ENCODE measurements at regions not wholly inside any gene's neighbourhood (a gene's known extent, or its start where the extent isn't known, plus 50 kb on each side); places are given as distances from the start of the nearest gene placed in this dataset.

DNA sequence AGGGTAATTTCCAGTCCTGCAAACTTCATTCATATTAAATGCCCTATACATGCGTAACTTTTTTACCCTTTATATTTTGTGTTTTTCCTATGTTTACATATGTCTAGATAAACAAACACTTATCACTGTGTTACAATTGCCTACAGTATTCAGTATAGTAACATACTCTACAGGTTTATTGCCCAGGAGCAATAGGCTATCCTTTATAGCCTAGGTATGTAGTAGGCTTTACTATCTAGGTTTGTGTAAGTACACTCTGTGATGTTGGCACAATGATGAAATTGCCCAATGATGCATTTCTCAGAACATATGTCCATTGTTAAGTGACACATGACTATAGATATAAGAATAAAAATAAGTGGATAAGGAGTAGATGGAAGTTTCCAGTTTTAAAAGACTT lies 345.5 kb upstream of the C1orf87 start:
- H3K27ac Mint-ChIP-seq: no peak overlapping the region
- intact Hi-C loops (cut with micrococcal nuclease): no loop called here
- H3K27me3 Mint-ChIP-seq: no peaks in the 10 kb centered on the region
- ChIA-PET CTCF (interaction anchor here (0.6 kb wide), 1 partner anchor 431 kb away, joined by 4 read pairs; no protein-coding TSS in a partner anchor), POLR2A (no interaction called here)
- no peaks in the 10 kb centered on the region for H3K4me1 Mint-ChIP-seq
- H3K36me3 Mint-ChIP-seq (ENCODE audit: low read depth): no peaks in the 10 kb centered on the region
- DNase-seq: no peak
- ATAC-seq (ENCODE audit: low read depth): no peak
- TF ChIP-seq CTCF (IDR thresholded peaks at IDR 0.05): no peak
- no peak overlapping the region for H3K4me3 Mint-ChIP-seq
- no peaks in the 10 kb centered on the region for H3K9me3 Mint-ChIP-seq

DNA sequence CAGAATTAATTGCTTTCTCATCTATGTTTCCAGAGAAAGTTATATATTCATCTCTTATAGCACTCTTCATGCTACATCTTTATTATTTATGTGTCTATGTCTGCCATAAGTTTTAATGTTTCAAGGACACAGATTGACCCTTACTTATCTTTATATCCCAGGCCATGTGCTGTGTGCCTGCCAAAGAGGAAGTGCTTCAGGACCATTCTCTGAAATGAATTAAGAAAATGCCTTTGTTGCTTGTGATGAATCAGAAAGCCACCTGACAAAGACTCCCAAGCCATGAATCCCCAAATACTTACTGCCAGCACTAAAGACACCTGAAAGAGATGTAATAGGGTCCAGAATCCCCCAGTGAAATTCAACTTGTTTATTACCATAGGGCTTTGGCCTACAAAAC lies 342.1 kb upstream of the C1orf87 start:
- Mint-ChIP-seq H3K4me3 (no peak overlapping the region), H3K27ac (no peak overlapping the region), H3K27me3 (no peaks in the 10 kb centered on the region), H3K9me3 (no peaks in the 10 kb centered on the region), H3K36me3 (ENCODE audit: low read depth) (no peaks in the 10 kb centered on the region), H3K4me1 (no peaks in the 10 kb centered on the region)
- DNase-seq (no peak), ATAC-seq (ENCODE audit: low read depth) (no peak)
- intact Hi-C loops (cut with micrococcal nuclease): no loop called here
- TF ChIP-seq CTCF (IDR thresholded peaks at IDR 0.05): no peak
- ChIA-PET CTCF (no interaction called here), POLR2A (no interaction called here)

GRCh38 chr1:60413091-60413490 lies 339.5 kb upstream of the C1orf87 start:
- DNase-seq (no peak), ATAC-seq (ENCODE audit: low read depth) (no peak)
- H3K36me3 Mint-ChIP-seq (ENCODE audit: low read depth): no peaks in the 10 kb centered on the region
- no peaks in the 10 kb centered on the region for H3K9me3 Mint-ChIP-seq
- ChIA-PET POLR2A (no interaction called here), CTCF (no interaction called here)
- TF ChIP-seq CTCF (IDR thresholded peaks at IDR 0.05): no peak
- H3K4me1 Mint-ChIP-seq: no peaks in the 10 kb centered on the region
- H3K4me3 Mint-ChIP-seq: no peak overlapping the region
- intact Hi-C loops (cut with micrococcal nuclease): no loop called here
- no peak overlapping the region for H3K27ac Mint-ChIP-seq
- no peaks in the 10 kb centered on the region for H3K27me3 Mint-ChIP-seq

DNA sequence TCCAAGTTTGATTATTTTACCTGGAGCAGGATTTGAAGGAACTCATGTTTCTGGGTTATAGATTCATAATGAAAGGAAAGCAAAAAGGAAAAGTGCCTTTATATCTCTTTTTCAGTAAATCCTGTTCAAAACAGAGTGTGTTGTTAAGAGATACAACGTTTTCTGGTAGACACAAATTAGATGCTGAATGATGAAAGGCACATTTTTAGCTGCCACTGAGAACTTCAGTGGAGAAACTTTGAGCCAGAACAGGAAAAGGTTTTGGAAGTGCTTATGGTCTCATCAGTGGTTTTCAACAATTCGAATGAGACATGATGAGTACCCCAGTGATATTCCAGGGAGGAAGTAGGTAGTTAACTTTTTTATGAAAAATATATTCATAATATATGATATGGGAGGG lies 338.0 kb upstream of the C1orf87 start:
- ChIA-PET CTCF (no interaction called here), POLR2A (no interaction called here)
- H3K9me3 Mint-ChIP-seq: no peaks in the 10 kb centered on the region
- H3K27me3 Mint-ChIP-seq: no peaks in the 10 kb centered on the region
- no peaks in the 10 kb centered on the region for H3K4me1 Mint-ChIP-seq
- no peak overlapping the region for H3K27ac Mint-ChIP-seq
- no peak for ATAC-seq (ENCODE audit: low read depth)
- H3K36me3 Mint-ChIP-seq (ENCODE audit: low read depth): no peaks in the 10 kb centered on the region
- H3K4me3 Mint-ChIP-seq: no peak overlapping the region
- TF ChIP-seq CTCF (IDR thresholded peaks at IDR 0.05): no peak
- DNase-seq: no peak
- intact Hi-C loops (cut with micrococcal nuclease): no loop called here

DNA sequence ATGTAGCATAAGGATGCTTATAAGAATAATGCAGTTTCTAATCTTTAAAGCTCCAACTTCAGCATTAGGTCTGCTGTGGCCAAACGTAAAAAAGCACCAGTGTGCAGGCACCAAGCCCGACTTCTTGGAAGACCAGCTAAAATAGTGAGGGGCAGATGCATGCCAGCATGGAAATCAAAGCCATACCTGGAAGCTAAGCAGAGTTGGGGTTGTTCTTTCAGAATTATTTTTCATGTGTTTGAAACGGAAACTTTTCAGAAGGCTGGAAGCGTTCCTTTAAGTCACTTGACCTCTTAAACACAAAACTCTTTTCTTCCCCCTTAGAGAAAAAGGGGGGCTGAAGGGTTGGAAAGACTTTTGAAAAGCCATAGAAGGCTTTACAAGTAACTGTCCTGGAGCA lies 329.2 kb upstream of the C1orf87 start:
- intact Hi-C loops (cut with micrococcal nuclease): no loop called here
- Mint-ChIP-seq H3K4me1 (no peaks in the 10 kb centered on the region), H3K27ac (no peak overlapping the region), H3K4me3 (no peak overlapping the region), H3K27me3 (no peaks in the 10 kb centered on the region), H3K36me3 (ENCODE audit: low read depth) (no peaks in the 10 kb centered on the region), H3K9me3 (no peaks in the 10 kb centered on the region)
- ChIA-PET CTCF (no interaction called here), POLR2A (no interaction called here)
- TF ChIP-seq CTCF (IDR thresholded peaks at IDR 0.05): no peak
- DNase-seq (no peak), ATAC-seq (ENCODE audit: low read depth) (no peak)
